ENCODE measurements at regions not wholly inside any gene's neighbourhood (a gene's known extent, or its start where the extent isn't known, plus 50 kb on each side); places are given as distances from the start of the nearest gene placed in this dataset.

DNA sequence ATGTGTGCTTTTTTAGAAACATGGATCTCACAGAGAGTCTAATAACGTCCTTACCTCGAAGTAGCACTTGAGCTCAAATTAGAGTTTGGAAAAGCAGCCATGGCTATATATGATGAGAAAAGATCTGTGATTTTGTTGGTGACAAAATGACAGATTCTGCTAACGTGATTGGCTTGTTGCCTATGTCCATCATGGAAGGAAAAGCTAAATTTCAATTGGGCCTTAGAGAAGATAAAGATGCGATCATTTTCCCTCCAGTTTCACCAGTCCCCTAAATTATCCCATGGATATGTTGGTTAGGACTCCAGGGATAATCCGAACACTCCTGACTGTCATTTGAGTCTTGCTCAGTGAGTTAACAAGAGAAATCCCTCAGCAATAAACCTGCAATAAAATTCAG, 175.8 kb downstream of the C16orf95 start:
- TF ChIP-seq, protein P1, sequence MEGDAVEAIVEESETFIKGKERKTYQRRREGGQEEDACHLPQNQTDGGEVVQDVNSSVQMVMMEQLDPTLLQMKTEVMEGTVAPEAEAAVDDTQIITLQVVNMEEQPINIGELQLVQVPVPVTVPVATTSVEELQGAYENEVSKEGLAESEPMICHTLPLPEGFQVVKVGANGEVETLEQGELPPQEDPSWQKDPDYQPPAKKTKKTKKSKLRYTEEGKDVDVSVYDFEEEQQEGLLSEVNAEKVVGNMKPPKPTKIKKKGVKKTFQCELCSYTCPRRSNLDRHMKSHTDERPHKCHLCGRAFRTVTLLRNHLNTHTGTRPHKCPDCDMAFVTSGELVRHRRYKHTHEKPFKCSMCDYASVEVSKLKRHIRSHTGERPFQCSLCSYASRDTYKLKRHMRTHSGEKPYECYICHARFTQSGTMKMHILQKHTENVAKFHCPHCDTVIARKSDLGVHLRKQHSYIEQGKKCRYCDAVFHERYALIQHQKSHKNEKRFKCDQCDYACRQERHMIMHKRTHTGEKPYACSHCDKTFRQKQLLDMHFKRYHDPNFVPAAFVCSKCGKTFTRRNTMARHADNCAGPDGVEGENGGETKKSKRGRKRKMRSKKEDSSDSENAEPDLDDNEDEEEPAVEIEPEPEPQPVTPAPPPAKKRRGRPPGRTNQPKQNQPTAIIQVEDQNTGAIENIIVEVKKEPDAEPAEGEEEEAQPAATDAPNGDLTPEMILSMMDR (IDR thresholded peaks at IDR 0.05), result no peak
- no peak for TF ChIP-seq KAT7 (CRISPR knock-in tag; IDR thresholded peaks at IDR 0.05; ENCODE audit: borderline replicate concordance)
- no peak for TF ChIP-seq SP1 (CRISPR knock-in tag; conservative IDR thresholded peaks at IDR 0.05)
- TF ChIP-seq TEAD1 (CRISPR knock-in tag; IDR thresholded peaks at IDR 0.05), result no peak
- TF ChIP-seq FOXJ3 (CRISPR knock-in tag; IDR thresholded peaks at IDR 0.05; ENCODE audit: borderline replicate concordance), result no peak
- TF ChIP-seq, protein P2, sequence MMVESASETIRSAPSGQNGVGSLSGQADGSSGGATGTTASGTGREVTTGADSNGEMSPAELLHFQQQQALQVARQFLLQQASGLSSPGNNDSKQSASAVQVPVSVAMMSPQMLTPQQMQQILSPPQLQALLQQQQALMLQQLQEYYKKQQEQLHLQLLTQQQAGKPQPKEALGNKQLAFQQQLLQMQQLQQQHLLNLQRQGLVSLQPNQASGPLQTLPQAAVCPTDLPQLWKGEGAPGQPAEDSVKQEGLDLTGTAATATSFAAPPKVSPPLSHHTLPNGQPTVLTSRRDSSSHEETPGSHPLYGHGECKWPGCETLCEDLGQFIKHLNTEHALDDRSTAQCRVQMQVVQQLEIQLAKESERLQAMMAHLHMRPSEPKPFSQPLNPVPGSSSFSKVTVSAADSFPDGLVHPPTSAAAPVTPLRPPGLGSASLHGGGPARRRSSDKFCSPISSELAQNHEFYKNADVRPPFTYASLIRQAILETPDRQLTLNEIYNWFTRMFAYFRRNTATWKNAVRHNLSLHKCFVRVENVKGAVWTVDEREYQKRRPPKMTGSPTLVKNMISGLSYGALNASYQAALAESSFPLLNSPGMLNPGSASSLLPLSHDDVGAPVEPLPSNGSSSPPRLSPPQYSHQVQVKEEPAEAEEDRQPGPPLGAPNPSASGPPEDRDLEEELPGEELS (CRISPR knock-in tag; IDR thresholded peaks at IDR 0.05), result no peak
- TF ChIP-seq, protein P3, sequence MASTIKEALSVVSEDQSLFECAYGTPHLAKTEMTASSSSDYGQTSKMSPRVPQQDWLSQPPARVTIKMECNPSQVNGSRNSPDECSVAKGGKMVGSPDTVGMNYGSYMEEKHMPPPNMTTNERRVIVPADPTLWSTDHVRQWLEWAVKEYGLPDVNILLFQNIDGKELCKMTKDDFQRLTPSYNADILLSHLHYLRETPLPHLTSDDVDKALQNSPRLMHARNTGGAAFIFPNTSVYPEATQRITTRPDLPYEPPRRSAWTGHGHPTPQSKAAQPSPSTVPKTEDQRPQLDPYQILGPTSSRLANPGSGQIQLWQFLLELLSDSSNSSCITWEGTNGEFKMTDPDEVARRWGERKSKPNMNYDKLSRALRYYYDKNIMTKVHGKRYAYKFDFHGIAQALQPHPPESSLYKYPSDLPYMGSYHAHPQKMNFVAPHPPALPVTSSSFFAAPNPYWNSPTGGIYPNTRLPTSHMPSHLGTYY (CRISPR knock-in tag; IDR thresholded peaks at IDR 0.05), result no peak
